Keratinocyte (primary cell): ENCODE measurements at regions not wholly inside any gene's neighbourhood (a gene's known extent, or its start where the extent isn't known, plus 50 kb on each side); places are given as distances from the start of the nearest gene placed in this dataset.

Source experiments
- CTCF ChIP-seq, 3 experiments: IDR thresholded peaks in 1 of 3; conservative IDR thresholded peaks in 1 of 3; optimal IDR thresholded peaks in 1 of 3; 2 replicates in 2 of 3; 3 replicates in 1 of 3; pipeline versions ENCODE3 to v1.5.1; 2011; ENCODE audit warnings: low read length in 3 of 3, mild to moderate bottlenecking in 3 of 3, moderate library complexity in 2 of 3, control low read depth in 1 of 3, inconsistent platforms in 1 of 3; ENCODE audit not compliant: insufficient read depth in 2 of 3; ENCODE audit errors: extremely low read depth in 1 of 3
- EZH2 ChIP-seq: IDR thresholded peaks from one replicate; pipeline ENCODE4 v1.6.1; 2012; ENCODE audit warnings: inconsistent platforms, mild to moderate bottlenecking, low read length, moderate library complexity

DNA sequence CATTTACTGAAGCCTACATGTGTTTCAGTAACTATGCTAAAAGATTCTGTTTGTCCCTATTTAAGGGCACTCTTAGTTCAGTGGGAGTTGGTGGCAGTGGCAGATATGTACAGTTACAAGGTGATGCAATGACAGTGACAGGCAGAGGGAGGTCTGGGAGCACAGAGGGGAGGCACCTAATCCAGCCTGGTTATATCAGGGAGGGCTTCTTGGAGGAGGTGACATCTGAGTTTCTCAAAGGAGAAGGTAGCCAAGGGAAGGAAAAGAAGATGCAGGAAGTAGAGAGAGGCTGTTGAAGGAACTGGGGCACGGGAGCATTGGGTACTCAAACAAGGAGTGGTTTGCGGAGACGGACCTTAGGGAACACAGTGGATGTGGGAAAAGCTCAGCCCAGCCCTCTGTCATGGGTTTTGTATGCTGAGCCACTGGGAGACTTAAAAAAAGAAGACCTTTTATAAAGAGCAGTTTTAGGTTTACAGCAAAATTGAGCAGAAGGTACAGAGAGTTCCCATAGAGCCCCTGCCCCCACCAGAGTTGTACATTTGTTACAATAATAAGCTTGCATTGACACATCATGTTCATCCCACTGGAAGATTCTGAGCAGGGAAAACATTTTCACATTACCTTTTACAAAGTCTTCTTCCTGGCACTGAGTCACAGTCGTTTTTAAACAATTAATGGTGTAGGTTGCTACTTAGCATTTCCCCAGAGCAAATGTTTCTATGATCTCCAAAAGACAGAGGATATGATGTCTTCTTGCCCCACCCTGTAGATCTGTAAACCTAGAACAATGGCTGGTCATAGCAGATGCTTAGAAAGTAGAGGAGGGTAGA lies 83.0 kb upstream of the TAF1B start:
- no peak for TF ChIP-seq CTCF (optimal IDR thresholded peaks at IDR 0.05 in 1 of 3, IDR thresholded peaks at IDR 0.05 in 1 of 3, conservative IDR thresholded peaks at IDR 0.05 in 1 of 3; ENCODE audit: extremely low read depth in 1 of 3, insufficient read depth in 2 of 3, low read length in 3 of 3)
- no peak for TF ChIP-seq EZH2
